ENCODE measurements at regions not wholly inside any gene's neighbourhood (a gene's known extent, or its start where the extent isn't known, plus 50 kb on each side); places are given as distances from the start of the nearest gene placed in this dataset.
"Not testable (repeated sequence)": the region's sequence is repeated elsewhere in the genome, so short reads cannot be mapped to it uniquely, and the experiment has no call there.

DNA sequence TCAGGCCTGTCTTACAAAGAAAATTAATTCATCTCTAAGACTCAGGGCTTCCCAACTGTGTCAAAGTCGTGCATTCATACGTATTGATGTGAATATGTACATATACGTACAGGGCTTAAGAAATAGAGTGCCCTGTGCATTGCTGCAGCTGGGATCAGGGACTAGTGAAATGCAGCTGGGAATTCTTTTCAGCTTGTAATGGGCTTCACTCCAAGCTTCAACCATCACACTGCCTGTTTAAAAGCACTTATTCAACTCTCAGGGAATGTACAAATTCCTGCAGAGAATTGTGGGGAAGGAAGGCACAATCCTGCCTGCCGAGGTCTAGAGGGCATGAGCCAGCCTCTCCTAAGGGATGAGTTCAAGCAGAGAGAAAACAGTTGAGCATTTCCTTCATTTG, 59.6 kb upstream of the MAN2A1 start:
- no peak overlapping the region for H3K27ac ChIP-seq
- TF ChIP-seq ZFX (IDR thresholded peaks at IDR 0.05; ENCODE audit: borderline replicate concordance), result no peak
- TF ChIP-seq, protein P1, sequence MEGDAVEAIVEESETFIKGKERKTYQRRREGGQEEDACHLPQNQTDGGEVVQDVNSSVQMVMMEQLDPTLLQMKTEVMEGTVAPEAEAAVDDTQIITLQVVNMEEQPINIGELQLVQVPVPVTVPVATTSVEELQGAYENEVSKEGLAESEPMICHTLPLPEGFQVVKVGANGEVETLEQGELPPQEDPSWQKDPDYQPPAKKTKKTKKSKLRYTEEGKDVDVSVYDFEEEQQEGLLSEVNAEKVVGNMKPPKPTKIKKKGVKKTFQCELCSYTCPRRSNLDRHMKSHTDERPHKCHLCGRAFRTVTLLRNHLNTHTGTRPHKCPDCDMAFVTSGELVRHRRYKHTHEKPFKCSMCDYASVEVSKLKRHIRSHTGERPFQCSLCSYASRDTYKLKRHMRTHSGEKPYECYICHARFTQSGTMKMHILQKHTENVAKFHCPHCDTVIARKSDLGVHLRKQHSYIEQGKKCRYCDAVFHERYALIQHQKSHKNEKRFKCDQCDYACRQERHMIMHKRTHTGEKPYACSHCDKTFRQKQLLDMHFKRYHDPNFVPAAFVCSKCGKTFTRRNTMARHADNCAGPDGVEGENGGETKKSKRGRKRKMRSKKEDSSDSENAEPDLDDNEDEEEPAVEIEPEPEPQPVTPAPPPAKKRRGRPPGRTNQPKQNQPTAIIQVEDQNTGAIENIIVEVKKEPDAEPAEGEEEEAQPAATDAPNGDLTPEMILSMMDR (IDR thresholded peaks at IDR 0.05), result no peak

DNA sequence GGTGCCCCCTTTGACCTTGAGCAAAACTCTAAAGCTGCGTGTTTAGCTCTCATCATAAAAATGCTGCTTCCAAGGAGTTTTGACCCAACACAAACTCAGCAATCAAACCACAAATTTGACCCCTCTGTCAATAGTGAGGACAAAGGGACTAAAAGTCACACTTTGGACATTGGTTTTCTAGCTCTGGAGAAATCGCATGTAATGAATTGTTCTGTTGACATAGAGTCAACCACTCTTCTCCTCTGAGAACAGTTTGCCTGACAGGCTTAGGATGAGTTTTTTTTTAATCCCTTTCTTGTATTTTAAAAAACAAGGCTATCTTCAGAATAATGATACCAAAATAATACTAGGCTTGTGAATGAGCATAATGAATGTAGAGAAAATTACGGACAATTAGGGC, 61.1 kb upstream of the MAN2A1 start:
- TF ChIP-seq ZFX (IDR thresholded peaks at IDR 0.05; ENCODE audit: borderline replicate concordance), result no peak
- TF ChIP-seq, protein P1 (IDR thresholded peaks at IDR 0.05), result no peak

DNA sequence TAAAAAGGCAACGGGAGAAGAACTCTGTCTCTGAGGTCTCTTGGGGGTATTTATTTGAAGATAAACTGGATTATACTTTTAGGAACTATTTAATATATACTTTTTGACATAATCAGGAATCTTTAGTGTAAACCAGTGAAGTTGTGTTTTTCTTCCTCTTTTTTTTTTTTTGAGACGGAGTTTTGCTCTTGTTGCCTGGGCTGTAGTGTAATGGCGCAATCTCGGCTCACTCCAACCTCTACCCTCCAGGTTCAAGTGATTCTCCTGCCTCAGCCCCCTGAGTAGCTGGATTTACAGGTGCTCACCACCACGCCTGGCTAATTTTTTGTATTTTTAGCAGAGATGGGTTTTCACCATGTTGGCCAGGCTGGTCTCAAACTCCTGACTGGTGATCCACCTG, 68.5 kb upstream of the MAN2A1 start:
- not testable (repeated sequence) for H3K27ac ChIP-seq

More for the DNA sequence above, 61.1 kb upstream of the MAN2A1 start:
- H3K27ac ChIP-seq, result no peak overlapping the region

DNA sequence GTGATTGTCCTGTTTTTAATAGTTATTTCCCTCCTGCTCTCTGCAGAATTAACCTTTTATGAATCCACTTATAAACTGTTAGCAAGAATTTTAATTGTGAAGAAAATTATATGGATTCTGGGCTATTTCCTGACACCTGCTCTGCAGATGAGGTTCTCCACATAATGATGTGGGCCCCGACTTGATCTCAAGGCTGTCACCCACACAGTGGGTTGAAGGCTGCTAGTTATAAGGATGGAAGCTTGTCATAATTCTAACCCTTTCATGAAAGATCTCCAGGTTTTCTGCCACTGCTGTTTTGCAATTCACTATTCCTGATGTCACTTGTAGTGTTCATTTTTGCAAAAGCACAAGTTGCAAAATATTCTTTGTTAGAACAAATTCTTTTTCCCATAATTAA, 69.1 kb upstream of the MAN2A1 start:
- H3K27ac ChIP-seq, result no peak overlapping the region
- TF ChIP-seq, protein P1 (IDR thresholded peaks at IDR 0.05), result no peak
- no peak for TF ChIP-seq ZFX (IDR thresholded peaks at IDR 0.05; ENCODE audit: borderline replicate concordance)

DNA sequence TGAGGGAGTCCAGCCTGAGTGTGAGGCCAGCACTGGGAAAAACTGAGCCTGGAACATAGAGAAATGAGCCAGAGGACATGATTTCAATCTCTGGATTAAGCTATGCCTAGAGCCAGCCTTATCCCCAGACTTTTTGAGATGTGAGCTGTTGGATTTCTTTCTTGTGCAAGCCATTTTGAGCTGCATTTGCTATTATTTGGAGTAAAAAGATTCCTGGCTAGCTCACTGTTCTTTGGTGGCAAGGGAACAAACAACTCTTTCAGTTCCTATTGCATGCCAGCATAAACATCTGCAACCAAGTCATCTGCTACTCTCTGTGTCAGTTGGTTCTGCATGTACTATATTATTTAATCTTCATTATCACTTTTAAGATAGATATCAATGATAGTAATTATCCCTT, 70.1 kb upstream of the MAN2A1 start:
- no peak overlapping the region for H3K27ac ChIP-seq
- TF ChIP-seq, protein P1 (IDR thresholded peaks at IDR 0.05), result no peak
- TF ChIP-seq ZFX (IDR thresholded peaks at IDR 0.05; ENCODE audit: borderline replicate concordance), result no peak

DNA sequence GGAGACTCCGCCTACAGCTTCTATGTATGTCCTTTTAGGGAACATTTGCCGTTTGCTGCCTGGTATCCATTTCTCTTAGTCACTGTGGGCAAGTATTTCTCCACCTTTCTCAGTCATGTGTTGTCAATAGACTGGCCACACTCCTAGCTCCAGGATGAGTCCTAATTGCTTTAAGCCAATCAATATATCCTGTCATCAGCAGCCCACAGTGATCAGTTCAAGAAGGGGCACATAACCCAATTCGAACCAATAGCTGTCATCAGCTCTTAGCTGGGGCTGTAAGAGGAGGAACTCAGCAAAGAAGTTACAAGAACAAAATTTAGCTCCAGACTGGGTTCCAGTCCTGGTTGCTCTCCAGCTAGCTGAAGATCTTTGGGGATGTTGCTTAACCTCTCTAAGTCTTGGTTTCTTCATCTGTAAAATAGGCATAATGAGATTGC, 70.7 kb upstream of the MAN2A1 start:
- no peak overlapping the region for H3K27ac ChIP-seq
- no peak for TF ChIP-seq ZFX (IDR thresholded peaks at IDR 0.05; ENCODE audit: borderline replicate concordance)
- TF ChIP-seq, protein P1 (IDR thresholded peaks at IDR 0.05), result no peak

DNA sequence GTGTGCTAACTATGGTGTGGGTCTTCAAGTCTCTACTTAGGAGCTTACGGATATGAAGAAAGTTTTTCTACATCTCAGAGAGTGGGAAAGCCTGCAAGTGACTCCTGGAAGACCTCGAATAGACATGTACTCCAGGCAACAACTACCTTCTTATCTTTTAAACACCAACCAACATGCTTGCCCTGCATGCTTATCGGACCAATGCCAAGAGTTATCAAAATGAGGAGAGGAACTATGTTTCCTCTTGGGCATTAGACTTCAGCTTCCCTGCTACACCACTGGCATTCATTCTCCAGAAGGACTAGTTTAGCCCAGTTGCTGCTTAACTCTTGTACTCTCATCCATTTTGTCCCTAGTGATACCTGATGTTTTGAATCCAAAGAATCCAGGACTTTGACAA, 74.7 kb upstream of the MAN2A1 start:
- TF ChIP-seq, protein P1 (IDR thresholded peaks at IDR 0.05), result no peak
- H3K27ac ChIP-seq, result no peak overlapping the region

DNA sequence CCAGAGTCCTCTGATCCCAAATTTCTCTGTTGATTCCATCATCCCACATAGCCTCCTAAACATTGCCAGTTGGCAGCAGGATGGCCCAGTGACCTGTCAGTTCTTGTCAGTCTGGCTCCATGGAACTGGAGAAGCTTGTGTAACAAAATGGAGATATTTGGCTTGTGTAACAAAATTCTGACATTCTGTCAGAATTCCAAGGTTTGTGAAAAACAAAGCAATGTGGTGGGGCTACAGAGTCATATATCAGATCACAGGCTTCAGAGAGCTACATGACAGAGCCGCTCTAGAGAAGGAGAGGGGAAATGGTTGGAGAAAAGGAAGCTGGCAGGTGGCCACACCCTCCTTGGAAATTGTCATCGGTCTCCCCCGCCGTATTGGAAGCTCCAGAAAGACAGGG, 75.4 kb upstream of the MAN2A1 start:
- H3K27ac ChIP-seq, result no peak overlapping the region
- TF ChIP-seq ZFX (IDR thresholded peaks at IDR 0.05; ENCODE audit: borderline replicate concordance), result no peak
- TF ChIP-seq, protein P1 (IDR thresholded peaks at IDR 0.05), result no peak
